ENCODE measurements at regions not wholly inside any gene's neighbourhood (a gene's known extent, or its start where the extent isn't known, plus 50 kb on each side); places are given as distances from the start of the nearest gene placed in this dataset.
A peak's percentile ranks its signal among the peaks of the same experiment; 100 is the strongest.
"Not testable (repeated sequence)": the region's sequence is repeated elsewhere in the genome, so short reads cannot be mapped to it uniquely, and the experiment has no call there.

GRCh38 chr1:65525266-65526048 is 105.0 kb downstream of the LEPR start:
- peak; percentile 62 for ATAC-seq

GRCh38 chr1:65526049-65526556 is 105.6 kb downstream of the LEPR start:
- peak; percentile 8 for ATAC-seq
- DNase-seq (ENCODE audit: low spot score), result no peak
- intact Hi-C loops (cut with DNase I), result no loop called here

More at GRCh38 chr1:65525266-65526048, 105.0 kb downstream of the LEPR start:
- intact Hi-C loops (cut with DNase I), result no loop called here
- peak; percentile 67 for DNase-seq (ENCODE audit: low spot score)

- ATAC-seq (peak; percentile 33), DNase-seq (ENCODE audit: low spot score) (no peak)
- intact Hi-C loops (cut with DNase I), result no loop called here
Observed at GRCh38 chr1:65527190-65527589, 106.7 kb downstream of the LEPR start.

GRCh38 chr1:65527707-65528503 is 107.4 kb downstream of the LEPR start:
- DNase-seq (ENCODE audit: low spot score), result no peak
- ATAC-seq, result peak; percentile 73
- intact Hi-C loops (cut with DNase I), result no loop called here

GRCh38 chr1:65531972-65532570 is 111.6 kb downstream of the LEPR start:
- ATAC-seq, result no peak
- DNase-seq (ENCODE audit: low spot score), result no peak
- intact Hi-C loops (cut with DNase I), result no loop called here

GRCh38 chr1:65535981-65536380 is 115.5 kb downstream of the LEPR start:
- ATAC-seq (peak; percentile 10), DNase-seq (ENCODE audit: low spot score) (no peak)
- intact Hi-C loops (cut with DNase I), result no loop called here

- DNase-seq (ENCODE audit: low spot score) (no peak), ATAC-seq (no peak)
- intact Hi-C loops (cut with DNase I), result no loop called here
Observed at GRCh38 chr1:65538086-65538485, 117.6 kb downstream of the LEPR start.

GRCh38 chr1:65538664-65539063 is 118.2 kb downstream of the LEPR start:
- DNase-seq (ENCODE audit: low spot score) (no peak), ATAC-seq (no peak)
- intact Hi-C loops (cut with DNase I), result no loop called here

- ATAC-seq, result no peak
- intact Hi-C loops (cut with DNase I), result no loop called here
- DNase-seq (ENCODE audit: low spot score), result no peak
Observed at GRCh38 chr1:65539266-65540131, 119.0 kb downstream of the LEPR start.

- DNase-seq (ENCODE audit: low spot score) (no peak), ATAC-seq (no peak)
- intact Hi-C loops (cut with DNase I), result no loop called here
Observed at GRCh38 chr1:65541161-65541560, 120.7 kb downstream of the LEPR start.

GRCh38 chr1:65541865-65542264 is 121.4 kb downstream of the LEPR start:
- ATAC-seq (no peak), DNase-seq (ENCODE audit: low spot score) (no peak)
- intact Hi-C loops (cut with DNase I), result no loop called here

GRCh38 chr1:65542592-65542991 is 122.1 kb downstream of the LEPR start:
- ATAC-seq; DNase-seq (ENCODE audit: low spot score); intact Hi-C loops (cut with DNase I): not testable (repeated sequence)

- intact Hi-C loops (cut with DNase I); DNase-seq (ENCODE audit: low spot score); ATAC-seq: not testable (repeated sequence)
Observed at GRCh38 chr1:65550306-65551010, 130.0 kb downstream of the LEPR start.

GRCh38 chr1:65552484-65552883 is 132.0 kb downstream of the LEPR start:
- DNase-seq (ENCODE audit: low spot score); intact Hi-C loops (cut with DNase I); ATAC-seq: not testable (repeated sequence)

GRCh38 chr1:65554086-65554764 is 133.8 kb downstream of the LEPR start:
- ATAC-seq; DNase-seq (ENCODE audit: low spot score); intact Hi-C loops (cut with DNase I): not testable (repeated sequence)

- no peak for ATAC-seq
- DNase-seq (ENCODE audit: low spot score), result no peak
Observed at GRCh38 chr1:65554829-65555228, 134.4 kb downstream of the LEPR start.

GRCh38 chr1:65558215-65558614 is 137.7 kb downstream of the LEPR start:
- intact Hi-C loops (cut with DNase I), result no loop called here
- DNase-seq (ENCODE audit: low spot score) (no peak), ATAC-seq (no peak)

More at GRCh38 chr1:65554829-65555228, 134.4 kb downstream of the LEPR start:
- intact Hi-C loops (cut with DNase I), result no loop called here
